ENCODE measurements at regions not wholly inside any gene's neighbourhood (a gene's known extent, or its start where the extent isn't known, plus 50 kb on each side); places are given as distances from the start of the nearest gene placed in this dataset.
"Not testable (repeated sequence)": the region's sequence is repeated elsewhere in the genome, so short reads cannot be mapped to it uniquely, and the experiment has no call there.

DNA sequence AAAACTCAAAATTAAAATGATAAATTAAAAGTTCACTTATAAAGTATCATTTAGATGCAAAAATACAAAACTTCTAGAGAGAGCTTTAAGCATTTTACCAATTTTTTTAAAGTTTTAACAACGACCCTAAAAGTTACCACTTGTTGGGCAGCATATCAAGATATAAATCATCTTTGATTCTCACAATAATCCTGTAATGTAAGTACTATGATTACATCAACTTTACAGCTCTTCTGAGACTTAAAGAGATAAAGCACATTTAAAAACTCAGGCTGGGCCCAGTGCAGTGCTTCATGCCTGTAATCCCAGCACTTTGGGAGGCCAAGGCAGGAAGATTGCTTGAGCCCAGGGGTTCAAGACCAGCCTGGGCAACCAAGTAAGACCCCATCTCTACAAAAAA, 202.7 kb upstream of the GPC6 start:
- DNase-seq = no peak

GRCh38 chr13:93025984-93026383, 200.6 kb upstream of the GPC6 start:
- no peak for DNase-seq

- DNase-seq = no peak
These were observed 197.1 kb upstream of the GPC6 start for GRCh38 chr13:93029536-93029935.

- no peak for DNase-seq
These were observed 190.2 kb upstream of the GPC6 start for GRCh38 chr13:93036380-93036779.

GRCh38 chr13:93037780-93038179, 188.8 kb upstream of the GPC6 start:
- DNase-seq = no peak

- DNase-seq = no peak
These were observed 188.4 kb upstream of the GPC6 start for GRCh38 chr13:93038187-93038586.

DNA sequence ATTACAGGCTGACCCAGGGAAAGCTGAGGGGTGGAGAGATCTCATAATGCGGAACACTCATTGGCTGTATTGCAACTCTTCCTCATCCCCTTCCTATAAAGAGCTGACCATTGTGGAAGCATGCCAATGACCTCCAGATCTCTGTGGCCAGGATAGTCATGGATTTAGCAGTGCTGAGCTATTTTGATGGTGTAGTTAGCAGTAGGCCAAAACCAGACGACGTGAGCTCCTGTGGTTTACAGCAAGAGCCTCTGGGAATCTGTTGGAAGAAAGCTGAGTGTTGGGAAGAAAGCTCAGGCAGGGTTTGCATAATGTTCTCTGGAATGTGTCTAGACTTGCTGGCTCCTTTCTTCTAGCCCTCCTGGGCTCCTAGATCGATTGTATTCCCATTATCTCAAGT, 187.5 kb upstream of the GPC6 start:
- DNase-seq = no peak

- not testable (repeated sequence) for DNase-seq
These were observed 185.0 kb upstream of the GPC6 start for GRCh38 chr13:93041566-93041965.

- no peak for DNase-seq
These were observed 180.8 kb upstream of the GPC6 start for GRCh38 chr13:93045836-93046235.

DNA sequence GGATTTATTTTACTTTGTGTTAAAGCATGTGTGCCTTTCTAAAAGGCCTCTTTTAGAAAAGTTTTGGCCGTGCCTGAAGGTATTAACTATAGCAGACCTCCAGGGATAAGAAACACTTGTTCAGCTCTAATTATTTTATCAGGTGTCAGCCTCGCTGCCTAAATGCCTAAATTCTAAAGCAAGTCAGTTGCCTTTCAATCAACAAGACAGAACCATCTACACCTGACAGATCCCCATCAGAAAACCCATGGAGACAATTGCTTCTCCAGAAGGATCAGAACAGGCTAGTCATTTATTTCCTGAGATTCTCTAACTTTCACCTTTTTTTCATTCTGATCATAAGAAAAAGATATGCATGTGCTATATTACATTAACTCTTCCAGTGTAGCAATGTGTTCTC, 171.4 kb upstream of the GPC6 start:
- no peak for DNase-seq

DNA sequence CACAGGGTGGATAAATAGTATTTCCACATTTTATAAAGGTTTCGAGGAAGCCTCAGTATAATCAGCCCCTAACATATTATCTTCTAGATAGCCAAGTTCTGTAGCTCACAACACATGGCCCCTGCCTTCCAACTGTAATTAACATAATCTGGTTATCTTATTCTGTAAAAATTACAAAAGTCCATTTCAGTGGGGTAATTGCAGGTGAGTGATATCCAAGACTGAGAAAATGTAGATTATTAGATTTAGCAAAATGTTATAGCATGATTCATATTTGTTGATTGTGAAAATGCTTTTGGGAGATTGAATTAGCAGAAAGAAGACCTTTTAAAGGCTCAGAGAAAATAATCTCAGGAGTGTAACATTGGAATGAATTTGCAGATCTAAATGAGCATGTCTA, 168.3 kb upstream of the GPC6 start:
- no peak for DNase-seq

DNA sequence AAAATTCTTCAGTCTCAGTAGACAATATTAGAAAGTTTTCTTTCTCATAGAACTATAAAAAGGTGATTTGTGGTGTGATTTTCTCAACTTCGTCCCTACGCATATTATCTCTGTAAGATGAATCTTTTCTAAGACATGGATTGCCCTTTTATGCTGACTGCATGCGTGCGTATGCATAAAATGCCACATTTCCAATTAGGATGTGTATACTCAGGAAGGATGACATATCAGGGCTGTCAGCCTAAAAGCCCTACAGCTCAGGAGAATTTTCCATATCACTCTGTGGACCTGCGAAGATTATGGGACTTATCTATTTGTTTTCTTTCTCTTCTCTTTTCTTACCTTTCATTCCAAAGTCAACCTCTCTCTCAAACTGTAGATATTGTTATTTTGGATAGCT, 166.5 kb upstream of the GPC6 start:
- DNase-seq = no peak

DNA sequence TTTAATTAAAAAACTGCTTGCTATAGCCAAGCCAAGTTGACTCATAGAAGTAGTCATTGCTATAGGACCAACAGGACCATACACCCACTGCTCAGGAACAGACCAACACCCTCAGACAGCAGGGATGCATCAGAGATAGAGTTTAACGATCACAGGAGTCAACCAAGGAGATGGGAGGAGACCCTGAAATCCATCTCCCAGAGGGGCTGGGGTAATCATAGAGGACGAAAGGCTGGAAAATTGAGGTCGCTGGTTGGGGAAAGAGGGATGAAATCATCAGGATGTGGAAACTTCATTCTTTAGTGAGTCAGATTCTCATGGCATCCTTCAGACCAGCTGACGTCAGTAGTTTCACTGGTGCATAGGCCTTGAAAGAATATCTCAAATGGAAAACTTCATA, 160.4 kb upstream of the GPC6 start:
- no peak for DNase-seq

- no peak for DNase-seq
These were observed 147.3 kb upstream of the GPC6 start for GRCh38 chr13:93079294-93079693.

GRCh38 chr13:93080166-93080565, 146.4 kb upstream of the GPC6 start:
- no peak for DNase-seq

DNA sequence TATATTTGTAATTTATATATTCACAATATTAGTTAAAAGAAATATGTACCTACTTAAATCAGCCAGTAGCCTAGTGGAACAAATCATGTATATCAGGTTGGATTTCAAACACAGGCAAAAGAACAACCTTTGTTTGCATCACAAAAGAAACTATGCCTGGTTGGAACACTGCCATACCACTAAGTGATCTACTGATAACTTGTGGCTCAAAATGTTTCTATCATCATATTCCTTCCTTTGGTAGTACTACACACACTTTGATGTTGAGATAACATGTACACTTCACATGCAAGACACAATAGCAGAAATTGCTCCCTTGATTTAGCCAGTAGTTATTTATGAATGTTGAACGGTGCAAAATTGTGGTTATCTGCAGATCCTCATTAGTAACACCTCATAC, 146.0 kb upstream of the GPC6 start:
- DNase-seq = no peak

GRCh38 chr13:93086329-93086728, 140.3 kb upstream of the GPC6 start:
- DNase-seq = no peak

DNA sequence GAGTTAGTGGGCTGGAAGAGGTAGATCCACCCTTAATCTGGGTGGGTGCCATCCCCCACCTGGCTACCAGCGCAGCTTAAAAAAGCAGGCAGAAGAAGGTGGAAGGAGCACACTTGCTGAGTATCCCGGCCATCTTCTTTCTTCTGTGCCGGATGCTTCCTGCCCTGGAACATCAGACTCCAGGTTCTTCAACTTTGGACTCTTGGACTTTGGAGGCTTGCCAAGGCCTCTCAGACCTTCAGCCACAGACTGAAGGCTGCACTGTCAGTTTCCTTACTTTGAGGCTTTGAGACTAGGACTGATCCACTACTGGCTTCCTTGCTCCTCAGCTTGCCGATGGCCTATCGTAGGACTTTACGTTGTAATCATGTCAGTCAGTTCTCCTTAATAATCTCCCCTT, 127.6 kb upstream of the GPC6 start:
- DNase-seq = no peak

DNA sequence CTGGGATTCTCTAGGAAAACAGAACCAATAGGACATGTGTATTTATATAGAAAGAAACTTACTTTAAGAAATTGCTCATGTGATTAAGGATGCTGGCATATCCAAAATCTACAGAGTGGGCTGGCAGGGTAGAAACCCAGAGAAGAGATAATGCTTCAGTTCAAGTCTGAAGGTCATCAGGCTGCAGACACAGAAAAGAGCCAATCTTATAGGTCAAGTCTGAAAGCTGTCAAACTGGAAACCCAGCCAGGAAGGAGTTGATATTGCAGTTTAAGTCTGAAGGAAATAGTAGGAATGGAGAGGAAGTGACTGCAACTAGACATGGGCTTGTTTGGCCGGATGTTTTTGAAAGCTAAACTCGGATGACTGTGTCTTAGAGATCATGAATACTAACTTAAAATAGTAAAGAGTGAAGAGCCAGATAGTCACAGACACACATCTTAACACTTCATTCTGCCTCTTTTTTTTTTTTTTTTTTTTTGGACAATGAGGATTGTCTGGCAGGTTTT, 125.3 kb upstream of the GPC6 start:
- DNase-seq = no peak

DNA sequence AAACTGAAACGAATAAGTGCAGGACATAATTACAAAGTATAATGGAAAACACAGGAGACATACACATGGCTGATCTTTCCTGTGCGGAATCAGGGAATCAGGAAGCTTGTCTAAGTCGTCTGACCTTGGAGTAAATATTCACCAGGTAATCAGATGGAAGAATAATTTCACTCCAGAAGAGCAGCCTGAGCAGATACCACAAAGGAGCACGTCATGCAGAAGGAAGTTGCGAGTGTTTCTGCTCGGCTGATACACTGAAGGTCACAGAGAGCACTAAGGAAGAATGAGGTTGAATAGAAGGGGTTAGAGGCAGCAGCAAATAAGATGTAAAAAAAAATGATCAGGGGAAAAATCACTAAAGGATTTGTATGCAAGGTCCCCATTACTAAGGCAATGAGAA, 122.3 kb upstream of the GPC6 start:
- DNase-seq = no peak

DNA sequence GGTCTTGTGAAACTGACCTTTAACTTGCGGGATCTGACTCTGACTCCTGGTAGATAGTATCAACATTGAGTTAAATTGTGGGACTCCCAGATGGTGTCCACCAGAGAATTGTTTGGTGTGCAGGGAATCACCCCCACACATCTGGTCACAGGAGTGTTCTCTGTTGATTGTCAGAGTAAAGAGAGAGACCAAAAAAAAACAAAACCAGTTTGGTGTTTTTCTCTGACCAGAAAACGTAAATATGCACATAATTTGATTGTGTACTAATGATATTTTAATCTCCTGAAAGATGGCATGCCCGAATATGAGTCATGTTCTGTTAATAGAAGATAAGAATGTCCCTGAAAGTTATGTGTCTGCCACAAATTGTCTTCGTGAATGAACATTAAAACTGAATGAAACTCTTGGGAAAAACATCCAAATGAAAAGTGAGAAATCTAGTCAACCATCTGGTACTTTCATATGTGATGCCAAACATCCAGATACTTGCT, 118.5 kb upstream of the GPC6 start:
- no peak for DNase-seq

- DNase-seq = no peak
These were observed 109.8 kb upstream of the GPC6 start for GRCh38 chr13:93116809-93117208.

GRCh38 chr13:93118081-93118615, 108.5 kb upstream of the GPC6 start:
- no peak for DNase-seq

GRCh38 chr13:93140912-93141311, 85.7 kb upstream of the GPC6 start:
- no peak for DNase-seq

DNA sequence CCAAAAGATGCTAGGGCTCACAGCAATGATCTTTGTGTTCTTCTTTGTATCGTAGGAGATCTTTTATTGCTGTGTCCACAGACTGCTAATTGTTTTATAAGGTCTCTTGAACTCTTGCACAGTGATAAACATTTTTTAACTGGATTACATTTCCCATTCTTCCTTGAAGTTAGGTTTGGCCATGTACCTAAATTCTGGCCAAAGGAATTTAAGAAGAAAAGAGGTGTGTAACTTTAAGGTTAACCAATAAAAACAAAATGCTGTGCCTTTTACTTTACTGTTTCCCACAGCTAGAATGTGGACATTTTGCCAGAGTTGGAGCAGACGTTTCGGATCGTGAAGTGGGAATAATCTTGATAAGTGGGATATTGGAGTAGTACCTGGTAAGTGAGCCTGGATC, 82.6 kb upstream of the GPC6 start:
- no peak for DNase-seq

DNA sequence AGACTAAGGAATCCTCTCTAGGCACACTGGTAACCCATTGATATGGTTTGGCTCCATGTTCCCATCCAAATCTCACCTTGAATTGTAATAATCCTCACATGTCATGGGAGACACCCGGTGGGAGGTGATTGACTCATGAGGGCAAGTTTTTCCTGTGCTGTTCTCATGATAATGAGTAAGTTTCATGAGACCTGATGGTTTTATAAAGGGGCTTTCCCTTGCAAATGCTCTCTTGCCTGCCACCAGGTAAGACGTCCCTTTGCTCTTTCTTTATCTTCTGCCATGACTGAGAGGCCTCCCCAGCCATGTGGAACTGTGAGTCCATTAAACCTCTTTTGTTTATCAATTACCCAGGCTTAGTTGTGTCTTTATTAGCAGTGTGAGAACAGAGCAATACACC, 81.4 kb upstream of the GPC6 start:
- DNase-seq = no peak

All from stimulated activated CD4-positive, alpha-beta T cell treated with anti-CD3 and anti-CD28 coated beads, Interleukin-1b, Interleukin-23, amount 100 ng/mL, for 48 hours (primary cell).